ENCODE measurements at regions not wholly inside any gene's neighbourhood (a gene's known extent, or its start where the extent isn't known, plus 50 kb on each side); places are given as distances from the start of the nearest gene placed in this dataset.

DNA sequence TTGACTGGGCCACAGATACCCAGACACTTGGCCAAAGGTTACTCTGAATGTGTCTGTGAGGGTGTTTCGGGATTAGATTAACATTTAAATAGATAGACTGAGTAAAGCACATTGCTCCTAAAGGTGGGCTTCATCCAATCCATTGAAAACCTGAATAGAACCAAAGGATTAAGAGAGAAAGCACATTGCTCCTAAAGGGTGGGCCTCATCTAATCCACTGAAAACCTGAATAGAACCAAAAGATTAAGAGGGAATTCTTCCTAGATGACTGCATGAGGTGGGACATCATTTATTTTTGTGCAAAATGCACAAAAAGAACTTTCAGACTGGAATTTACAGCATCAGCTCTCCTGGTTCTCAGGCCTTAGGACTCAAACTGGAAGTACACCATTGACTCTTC lies 351.2 kb upstream of the PCDH10 start:
- TF ChIP-seq, protein P1, sequence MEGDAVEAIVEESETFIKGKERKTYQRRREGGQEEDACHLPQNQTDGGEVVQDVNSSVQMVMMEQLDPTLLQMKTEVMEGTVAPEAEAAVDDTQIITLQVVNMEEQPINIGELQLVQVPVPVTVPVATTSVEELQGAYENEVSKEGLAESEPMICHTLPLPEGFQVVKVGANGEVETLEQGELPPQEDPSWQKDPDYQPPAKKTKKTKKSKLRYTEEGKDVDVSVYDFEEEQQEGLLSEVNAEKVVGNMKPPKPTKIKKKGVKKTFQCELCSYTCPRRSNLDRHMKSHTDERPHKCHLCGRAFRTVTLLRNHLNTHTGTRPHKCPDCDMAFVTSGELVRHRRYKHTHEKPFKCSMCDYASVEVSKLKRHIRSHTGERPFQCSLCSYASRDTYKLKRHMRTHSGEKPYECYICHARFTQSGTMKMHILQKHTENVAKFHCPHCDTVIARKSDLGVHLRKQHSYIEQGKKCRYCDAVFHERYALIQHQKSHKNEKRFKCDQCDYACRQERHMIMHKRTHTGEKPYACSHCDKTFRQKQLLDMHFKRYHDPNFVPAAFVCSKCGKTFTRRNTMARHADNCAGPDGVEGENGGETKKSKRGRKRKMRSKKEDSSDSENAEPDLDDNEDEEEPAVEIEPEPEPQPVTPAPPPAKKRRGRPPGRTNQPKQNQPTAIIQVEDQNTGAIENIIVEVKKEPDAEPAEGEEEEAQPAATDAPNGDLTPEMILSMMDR (IDR thresholded peaks at IDR 0.05; ENCODE audit: insufficient read depth, low read length): no peak
- TF ChIP-seq SPI1 (IDR thresholded peaks at IDR 0.05; ENCODE audit: borderline replicate concordance, low read depth) (no peak), POLR2AphosphoS5 (IDR thresholded peaks at IDR 0.05; ENCODE audit: low read depth) (no peak), GABPA (IDR thresholded peaks at IDR 0.05; ENCODE audit: low read depth) (no peak)
- TF ChIP-seq, protein P2, sequence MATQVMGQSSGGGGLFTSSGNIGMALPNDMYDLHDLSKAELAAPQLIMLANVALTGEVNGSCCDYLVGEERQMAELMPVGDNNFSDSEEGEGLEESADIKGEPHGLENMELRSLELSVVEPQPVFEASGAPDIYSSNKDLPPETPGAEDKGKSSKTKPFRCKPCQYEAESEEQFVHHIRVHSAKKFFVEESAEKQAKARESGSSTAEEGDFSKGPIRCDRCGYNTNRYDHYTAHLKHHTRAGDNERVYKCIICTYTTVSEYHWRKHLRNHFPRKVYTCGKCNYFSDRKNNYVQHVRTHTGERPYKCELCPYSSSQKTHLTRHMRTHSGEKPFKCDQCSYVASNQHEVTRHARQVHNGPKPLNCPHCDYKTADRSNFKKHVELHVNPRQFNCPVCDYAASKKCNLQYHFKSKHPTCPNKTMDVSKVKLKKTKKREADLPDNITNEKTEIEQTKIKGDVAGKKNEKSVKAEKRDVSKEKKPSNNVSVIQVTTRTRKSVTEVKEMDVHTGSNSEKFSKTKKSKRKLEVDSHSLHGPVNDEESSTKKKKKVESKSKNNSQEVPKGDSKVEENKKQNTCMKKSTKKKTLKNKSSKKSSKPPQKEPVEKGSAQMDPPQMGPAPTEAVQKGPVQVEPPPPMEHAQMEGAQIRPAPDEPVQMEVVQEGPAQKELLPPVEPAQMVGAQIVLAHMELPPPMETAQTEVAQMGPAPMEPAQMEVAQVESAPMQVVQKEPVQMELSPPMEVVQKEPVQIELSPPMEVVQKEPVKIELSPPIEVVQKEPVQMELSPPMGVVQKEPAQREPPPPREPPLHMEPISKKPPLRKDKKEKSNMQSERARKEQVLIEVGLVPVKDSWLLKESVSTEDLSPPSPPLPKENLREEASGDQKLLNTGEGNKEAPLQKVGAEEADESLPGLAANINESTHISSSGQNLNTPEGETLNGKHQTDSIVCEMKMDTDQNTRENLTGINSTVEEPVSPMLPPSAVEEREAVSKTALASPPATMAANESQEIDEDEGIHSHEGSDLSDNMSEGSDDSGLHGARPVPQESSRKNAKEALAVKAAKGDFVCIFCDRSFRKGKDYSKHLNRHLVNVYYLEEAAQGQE (IDR thresholded peaks at IDR 0.05; ENCODE audit: insufficient replicate concordance, low read depth): no peak
